DND-41 (cell line): ENCODE measurements at regions not wholly inside any gene's neighbourhood (a gene's known extent, or its start where the extent isn't known, plus 50 kb on each side); places are given as distances from the start of the nearest gene placed in this dataset.

Experiments
- CTCF ChIP-seq: IDR thresholded peaks from 2 replicates; pipeline ENCODE4 v1.5.1; 2012; ENCODE audit warnings: borderline replicate concordance, low read length, moderate library complexity, mild to moderate bottlenecking; ENCODE audit not compliant: poor library complexity, severe bottlenecking; ENCODE audit errors: extremely low read depth
- EZH2 ChIP-seq: IDR thresholded peaks from 3 replicates; pipeline ENCODE4 v1.6.1; 2012; ENCODE audit warnings: borderline replicate concordance, low read depth, mild to moderate bottlenecking, moderate library complexity, low read length, inconsistent platforms; ENCODE audit not compliant: severe bottlenecking

GRCh38 chr4:123893011-123893981 lies 496.7 kb downstream of the SPRY1 start:
- TF ChIP-seq CTCF, result no peak
- no peak for TF ChIP-seq EZH2
